B cell (primary cell): ENCODE measurements at regions not wholly inside any gene's neighbourhood (a gene's known extent, or its start where the extent isn't known, plus 50 kb on each side); places are given as distances from the start of the nearest gene placed in this dataset.

Experiments used
- ATAC-seq: fragments of 200-7000 bp; cut with Tn5 transposase; one replicate; pipeline ENCODE4 v1.10.0; 2021; ENCODE audit warnings: low read depth, mild to moderate bottlenecking, moderate number of reproducible peaks, moderate library complexity
- CTCF ChIA-PET: fragments of 350-600 bp; sonication (Branson Sonifier 250); formaldehyde crosslinking; loops from one replicate; lab custom pipeline; 2021; ENCODE audit warnings: antibody characterized with exemption, inconsistent platforms; lab: Charles Lee
- POLR2A ChIA-PET: fragments of 350-600 bp; sonication (Branson Sonifier 250); formaldehyde crosslinking; loops from one replicate; lab custom pipeline; 2021; ENCODE audit warnings: antibody characterized with exemption; lab: Charles Lee
- DNase-seq: peaks from one replicate; pipeline ENCODE4 v3.0.0; 2013
- H2AFZ ChIP-seq: 2 replicates; pipeline ENCODE4 v1.6.1; 2012; ENCODE audit warnings: mild to moderate bottlenecking, low read depth, low read length; ENCODE audit not compliant: insufficient read depth, poor library complexity, severe bottlenecking
- H3K27ac ChIP-seq, 2 donors: 1 replicate in 1 of 2; 2 replicates in 1 of 2; pipeline ENCODE4 v1.5.1; 2012 to 2013; ENCODE audit warnings: low read length in 2 of 2, mild to moderate bottlenecking in 2 of 2, moderate library complexity in 1 of 2
- H3K27me3 ChIP-seq, 4 experiments: fragments of 200-600 bp in 1 of 4; sonication (generic) in 1 of 4; replicated peaks in 1 of 4; 1 replicate in 2 of 4; 2 replicates in 2 of 4; pipeline versions ENCODE4 v1.6.1 to v1.7.0; 2013 to 2016; ENCODE audit warnings: low read length in 3 of 4, mild to moderate bottlenecking in 2 of 4, mixed read lengths in 1 of 4, moderate library complexity in 1 of 4; ENCODE audit not compliant: insufficient read depth in 4 of 4, control insufficient read depth in 3 of 4; ENCODE audit errors: control extremely low read depth in 1 of 4
- H3K36me3 ChIP-seq, 2 experiments: replicated peaks in 1 of 2; 1 replicate in 1 of 2; 2 replicates in 1 of 2; pipeline versions ENCODE4 v1.6.1 to v1.7.1; 2013; ENCODE audit warnings: low read length in 1 of 2; ENCODE audit not compliant: insufficient read depth in 2 of 2, control insufficient read depth in 1 of 2; ENCODE audit errors: control extremely low read depth in 1 of 2, extremely low read depth in 1 of 2
- H3K4me1 ChIP-seq, 2 donors: fragments of 200-600 bp in 1 of 2; sonication (generic) in 1 of 2; 1 replicate in 1 of 2; 2 replicates in 1 of 2; pipeline versions ENCODE4 v1.5.1 to v1.6.1; 2013 to 2017; ENCODE audit warnings: low read length in 2 of 2; ENCODE audit not compliant: control insufficient read depth in 2 of 2, insufficient read depth in 2 of 2
- H3K4me2 ChIP-seq: replicated peaks from 2 replicates; pipeline ENCODE3; 2012; ENCODE audit warnings: mild to moderate bottlenecking, low read depth, low read length; ENCODE audit not compliant: poor library complexity, severe bottlenecking
- H3K4me3 ChIP-seq, 5 experiments: fragments of 200-600 bp in 1 of 5; sonication (generic) in 1 of 5; 1 replicate in 3 of 5; 2 replicates in 2 of 5; pipeline versions ENCODE4 v1.5.1 to v1.7.0; 2011 to 2016; ENCODE audit warnings: low read length in 4 of 5, mild to moderate bottlenecking in 4 of 5, low read depth in 2 of 5, control low read depth in 1 of 5, moderate library complexity in 1 of 5; ENCODE audit not compliant: insufficient read depth in 1 of 5; ENCODE audit errors: control extremely low read depth in 1 of 5, extremely low read depth in 1 of 5
- H3K79me2 ChIP-seq: fragments of 200-600 bp; sonication (generic); one replicate; pipeline ENCODE4 v1.6.0; 2016; ENCODE audit warnings: low read length; ENCODE audit not compliant: control insufficient read depth, insufficient read depth
- H3K9ac ChIP-seq: fragments of 200-600 bp; sonication (generic); 2 replicates; pipeline ENCODE4 v1.6.1; 2017; ENCODE audit warnings: mild to moderate bottlenecking, low read length, moderate library complexity
- H3K9me3 ChIP-seq, 3 donors: one replicate each; pipeline versions ENCODE4 v1.6.1 to v1.7.1; 2013; ENCODE audit warnings: low read length in 2 of 3; ENCODE audit not compliant: control insufficient read depth in 2 of 3, insufficient read depth in 1 of 3; ENCODE audit errors: control extremely low read depth in 1 of 3
- H4K20me1 ChIP-seq: 2 replicates; pipeline ENCODE4 v1.6.0; 2012; ENCODE audit warnings: mild to moderate bottlenecking, low read length; ENCODE audit not compliant: insufficient read depth, control insufficient read depth, poor library complexity, severe bottlenecking
- H3K27ac Mint-ChIP-seq: one replicate; pipeline ENCODE4 v1.8.0; 2021; ENCODE audit warnings: mixed read lengths
- H3K27me3 Mint-ChIP-seq: one replicate; pipeline ENCODE4 v1.8.0; 2021; ENCODE audit warnings: mixed read lengths
- H3K4me1 Mint-ChIP-seq: one replicate; pipeline ENCODE4 v1.8.0; 2021; ENCODE audit warnings: mixed read lengths
- H3K4me3 Mint-ChIP-seq: one replicate; pipeline ENCODE4 v1.8.0; 2021; ENCODE audit warnings: mixed read lengths
- H3K9me3 Mint-ChIP-seq: one replicate; pipeline ENCODE4 v1.8.0; 2022; ENCODE audit warnings: mixed read lengths; ENCODE audit not compliant: insufficient read depth
- CTCF ChIP-seq: fragments of 200-600 bp; IDR thresholded peaks from one replicate; pipeline ENCODE4 v1.8.0; 2022; ENCODE audit warnings: antibody characterized with exemption, mild to moderate bottlenecking
- EZH2 ChIP-seq: IDR thresholded peaks from 2 replicates; pipeline ENCODE4 v1.6.1; 2012; ENCODE audit warnings: borderline replicate concordance, low read depth, mild to moderate bottlenecking, moderate library complexity, low read length; ENCODE audit not compliant: insufficient read depth, poor library complexity, severe bottlenecking
- WGBS: methylation state at CpG from one replicate; pipeline ENCODE4 v1.1.5; 2013; ENCODE audit warnings: missing lambda C conversion rate; ENCODE audit not compliant: insufficient coverage; 5-methylcytosine and 5-hydroxymethylcytosine counted together
- intact Hi-C: fragments of 100-400 bp; cut with micrococcal nuclease; formaldehyde crosslinking; loops from one replicate; pipeline ENCODE4 v1.10.0; 2022

- ATAC-seq = no peak
- no peak for DNase-seq
- CTCF ChIA-PET = no interaction called here
- Mint-ChIP-seq H3K27ac (no peak overlapping the region), H3K27me3 (no peaks in the 10 kb centered on the region), H3K9me3 (no peaks in the 10 kb centered on the region), H3K4me3 (no peak overlapping the region), H3K4me1 (no peaks in the 10 kb centered on the region)
- H3K4me3 ChIP-seq = no peak overlapping the region
- POLR2A ChIA-PET = no interaction called here
- WGBS = 96% methylated on average over 3 of the region's 3 CpGs
- H3K27me3 ChIP-seq = no peaks in the 10 kb centered on the region
- no peaks in the 10 kb centered on the region for H3K4me1 ChIP-seq
- H2AFZ ChIP-seq = no peak overlapping the region
- H3K27ac ChIP-seq = no peak overlapping the region
- no peaks in the 10 kb centered on the region for H4K20me1 ChIP-seq
- no peak for TF ChIP-seq EZH2
- TF ChIP-seq CTCF = no peak
- intact Hi-C loops = no loop called here
- H3K36me3 ChIP-seq = peaks cover 0 to 28% of the 10 kb centered on the region in 2 experiments
- no peaks in the 10 kb centered on the region for H3K9me3 ChIP-seq
- no peak overlapping the region for H3K4me2 ChIP-seq
- H3K9ac ChIP-seq = no peak overlapping the region
- no peaks in the 10 kb centered on the region for H3K79me2 ChIP-seq
Observed at GRCh38 chr6:27706431-27706830, 205.8 kb downstream of the OR2B2 start.

- no peak overlapping the region for H3K9ac ChIP-seq
- Mint-ChIP-seq H3K4me3 (no peak overlapping the region), H3K27me3 (no peaks in the 10 kb centered on the region), H3K9me3 (no peaks in the 10 kb centered on the region), H3K4me1 (peaks cover 6% of the 10 kb centered on the region), H3K27ac (no peak overlapping the region)
- peaks cover 0 to 12% of the 10 kb centered on the region in 2 experiments for H3K36me3 ChIP-seq
- no peak overlapping the region for H3K4me2 ChIP-seq
- H3K79me2 ChIP-seq = no peaks in the 10 kb centered on the region
- 96% methylated on average over 4 of the region's 6 CpGs for WGBS
- no peaks in the 10 kb centered on the region for H3K9me3 ChIP-seq
- H3K27ac ChIP-seq = no peak overlapping the region
- H4K20me1 ChIP-seq = no peaks in the 10 kb centered on the region
- intact Hi-C loops = no loop called here
- H2AFZ ChIP-seq = no peak overlapping the region
- no peak overlapping the region for H3K4me3 ChIP-seq
- no peaks in the 10 kb centered on the region for H3K27me3 ChIP-seq
- no peaks in the 10 kb centered on the region for H3K4me1 ChIP-seq
- ChIA-PET POLR2A (no interaction called here), CTCF (interaction anchor here (0.9 kb wide), 1 partner anchor 388 kb away, joined by 3 read pairs; no protein-coding TSS in a partner anchor)
- no peak for ATAC-seq
- no peak for DNase-seq
- no peak for TF ChIP-seq CTCF
- TF ChIP-seq EZH2 = no peak
Observed at GRCh38 chr6:27700337-27700736, 211.9 kb downstream of the OR2B2 start.
